ENCODE measurements at regions not wholly inside any gene's neighbourhood (a gene's known extent, or its start where the extent isn't known, plus 50 kb on each side); places are given as distances from the start of the nearest gene placed in this dataset.

DNA sequence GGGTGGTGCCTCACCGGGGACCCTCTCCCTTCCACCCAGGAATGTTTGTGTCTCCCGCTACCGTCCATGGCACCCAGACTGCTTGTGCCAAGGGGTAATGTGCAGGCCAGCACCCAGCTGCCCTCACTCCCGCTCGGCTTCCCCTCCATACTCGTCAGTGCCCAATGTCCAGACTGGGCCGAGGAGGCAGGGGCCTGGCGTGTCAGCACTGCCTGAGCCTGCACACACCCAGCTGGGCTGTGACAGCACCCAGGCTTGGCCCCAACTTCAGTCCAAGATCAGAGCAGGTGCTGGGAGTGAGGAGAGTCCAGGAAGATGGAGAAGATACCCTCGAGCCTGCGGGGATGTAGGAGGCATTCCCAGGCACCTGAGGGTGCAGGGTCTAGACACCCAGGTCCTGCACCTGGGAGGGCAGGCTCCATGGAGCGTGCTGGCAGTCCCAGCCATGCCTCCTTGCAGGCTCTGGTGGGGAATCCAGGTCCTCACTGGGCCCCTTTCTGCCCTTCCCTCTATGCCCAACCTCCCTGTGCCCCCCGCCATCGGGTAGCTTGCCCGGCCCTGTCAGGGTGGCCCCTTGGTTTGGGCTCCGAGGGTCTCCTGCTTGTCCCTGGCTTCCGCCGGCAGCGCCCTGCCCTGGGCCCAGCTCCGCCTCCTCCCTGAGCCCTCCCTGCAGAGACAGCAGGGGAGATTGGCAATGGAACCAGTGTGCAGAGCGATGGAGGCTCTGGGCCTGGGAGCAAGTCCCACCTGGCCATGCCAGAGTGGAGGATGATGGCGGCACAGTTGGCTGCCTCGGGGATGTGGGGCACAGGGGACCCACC is 250.8 kb upstream of the EDIL3 start:
- Histone ChIP-seq H3K36me3 (no peaks in the 10 kb centered on the region), H3K27me3 (no peaks in the 10 kb centered on the region), H3K4me3 (no peak overlapping the region), H3K4me1 (no peaks in the 10 kb centered on the region), H3K9me3 (no peaks in the 10 kb centered on the region), H3K27ac (no peak overlapping the region)
- intact Hi-C loops (cut with DNase I) = no loop called here
- no peak for DNase-seq (ENCODE audit: extremely low spot score in 2 of 2)
- TF ChIP-seq POLR2A (IDR thresholded peaks at IDR 0.05) (no peak), POLR2AphosphoS5 (IDR thresholded peaks at IDR 0.05; ENCODE audit: insufficient read depth in 1 of 2, low read depth in 1 of 2) (no peak)
- TF ChIP-seq, protein P1, sequence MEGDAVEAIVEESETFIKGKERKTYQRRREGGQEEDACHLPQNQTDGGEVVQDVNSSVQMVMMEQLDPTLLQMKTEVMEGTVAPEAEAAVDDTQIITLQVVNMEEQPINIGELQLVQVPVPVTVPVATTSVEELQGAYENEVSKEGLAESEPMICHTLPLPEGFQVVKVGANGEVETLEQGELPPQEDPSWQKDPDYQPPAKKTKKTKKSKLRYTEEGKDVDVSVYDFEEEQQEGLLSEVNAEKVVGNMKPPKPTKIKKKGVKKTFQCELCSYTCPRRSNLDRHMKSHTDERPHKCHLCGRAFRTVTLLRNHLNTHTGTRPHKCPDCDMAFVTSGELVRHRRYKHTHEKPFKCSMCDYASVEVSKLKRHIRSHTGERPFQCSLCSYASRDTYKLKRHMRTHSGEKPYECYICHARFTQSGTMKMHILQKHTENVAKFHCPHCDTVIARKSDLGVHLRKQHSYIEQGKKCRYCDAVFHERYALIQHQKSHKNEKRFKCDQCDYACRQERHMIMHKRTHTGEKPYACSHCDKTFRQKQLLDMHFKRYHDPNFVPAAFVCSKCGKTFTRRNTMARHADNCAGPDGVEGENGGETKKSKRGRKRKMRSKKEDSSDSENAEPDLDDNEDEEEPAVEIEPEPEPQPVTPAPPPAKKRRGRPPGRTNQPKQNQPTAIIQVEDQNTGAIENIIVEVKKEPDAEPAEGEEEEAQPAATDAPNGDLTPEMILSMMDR (IDR thresholded peaks at IDR 0.05) = no peak

DNA sequence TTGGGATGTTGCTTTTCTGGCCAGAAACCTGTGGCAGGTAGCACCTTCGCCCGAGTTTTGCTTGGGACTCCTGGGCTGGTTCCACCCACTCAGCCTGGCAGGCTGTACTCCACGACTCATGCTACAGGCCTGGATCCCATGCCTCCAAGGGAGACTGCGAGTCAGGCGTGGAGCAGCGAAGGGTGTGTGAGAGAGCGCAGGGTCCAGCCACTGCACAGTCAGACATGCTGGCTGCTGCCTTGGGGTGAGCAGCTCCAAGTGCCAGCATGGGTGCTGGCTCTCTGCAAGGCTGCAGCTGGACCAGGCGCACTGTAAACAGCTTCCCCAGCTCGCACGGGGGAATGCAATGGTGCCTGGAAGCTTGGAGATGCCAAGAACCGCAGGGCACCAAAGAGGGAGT is 249.6 kb upstream of the EDIL3 start:
- Histone ChIP-seq H3K9me3 (no peaks in the 10 kb centered on the region), H3K36me3 (no peaks in the 10 kb centered on the region), H3K4me3 (no peak overlapping the region), H3K27me3 (no peaks in the 10 kb centered on the region), H3K27ac (no peak overlapping the region), H3K4me1 (no peaks in the 10 kb centered on the region)
- DNase-seq (ENCODE audit: extremely low spot score in 2 of 2) = no peak
- TF ChIP-seq, protein P1 (IDR thresholded peaks at IDR 0.05) = no peak
- TF ChIP-seq POLR2AphosphoS5 (IDR thresholded peaks at IDR 0.05; ENCODE audit: insufficient read depth in 1 of 2, low read depth in 1 of 2) (no peak), POLR2A (IDR thresholded peaks at IDR 0.05) (no peak)
- intact Hi-C loops (cut with DNase I) = no loop called here

DNA sequence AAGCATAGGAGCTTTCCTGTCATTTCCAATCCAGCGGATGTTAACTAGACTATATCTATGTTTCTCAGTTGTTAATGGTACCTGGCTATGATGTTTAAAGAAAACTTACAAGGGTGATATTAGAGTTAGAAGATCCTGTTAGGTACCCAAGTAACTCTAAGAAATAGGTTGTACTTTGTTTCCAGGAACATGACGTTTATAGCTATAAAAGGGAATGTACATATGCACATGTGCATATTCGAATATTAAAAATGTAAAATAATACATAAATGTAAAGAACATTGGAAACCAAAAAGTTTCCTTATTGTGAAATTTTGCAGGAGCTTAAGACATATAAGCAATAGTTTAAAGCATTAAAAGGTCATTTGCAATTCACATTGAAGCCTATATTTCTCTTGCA is 247.7 kb upstream of the EDIL3 start:
- Histone ChIP-seq H3K9me3 (no peaks in the 10 kb centered on the region), H3K4me1 (no peaks in the 10 kb centered on the region), H3K27me3 (no peaks in the 10 kb centered on the region), H3K27ac (no peak overlapping the region), H3K4me3 (no peak overlapping the region), H3K36me3 (no peaks in the 10 kb centered on the region)
- intact Hi-C loops (cut with DNase I) = no loop called here
- TF ChIP-seq POLR2A (IDR thresholded peaks at IDR 0.05) (no peak), POLR2AphosphoS5 (IDR thresholded peaks at IDR 0.05; ENCODE audit: insufficient read depth in 1 of 2, low read depth in 1 of 2) (no peak)
- TF ChIP-seq, protein P1 (IDR thresholded peaks at IDR 0.05) = no peak
- no peak for DNase-seq (ENCODE audit: extremely low spot score in 2 of 2)

DNA sequence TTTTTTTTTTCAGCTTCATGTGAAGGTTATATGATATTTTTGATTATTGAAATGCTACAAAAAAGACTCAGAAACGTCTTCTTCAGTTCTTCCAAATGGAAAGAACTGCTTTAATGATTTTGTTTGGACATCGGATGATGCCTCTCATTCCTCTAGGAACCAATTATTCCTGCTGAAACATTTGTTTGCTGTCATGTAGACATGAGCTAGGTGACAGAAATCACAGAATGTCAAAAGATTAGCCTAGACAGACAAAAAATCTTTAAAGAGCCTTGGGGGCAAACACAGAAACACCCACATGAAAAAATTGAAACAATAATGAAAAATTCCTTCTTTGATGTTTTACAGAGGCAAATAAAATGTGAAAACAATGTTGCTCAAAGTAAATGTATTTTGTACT is 244.2 kb upstream of the EDIL3 start:
- intact Hi-C loops (cut with DNase I) = no loop called here
- Histone ChIP-seq H3K9me3 (no peaks in the 10 kb centered on the region), H3K4me3 (no peak overlapping the region), H3K27me3 (no peaks in the 10 kb centered on the region), H3K4me1 (no peaks in the 10 kb centered on the region), H3K36me3 (no peaks in the 10 kb centered on the region), H3K27ac (no peak overlapping the region)
- DNase-seq (ENCODE audit: extremely low spot score in 2 of 2) = no peak
- TF ChIP-seq POLR2AphosphoS5 (IDR thresholded peaks at IDR 0.05; ENCODE audit: insufficient read depth in 1 of 2, low read depth in 1 of 2) = no peak
- TF ChIP-seq, protein P1 (IDR thresholded peaks at IDR 0.05) = no peak
- TF ChIP-seq POLR2A (IDR thresholded peaks at IDR 0.05) = no peak

DNA sequence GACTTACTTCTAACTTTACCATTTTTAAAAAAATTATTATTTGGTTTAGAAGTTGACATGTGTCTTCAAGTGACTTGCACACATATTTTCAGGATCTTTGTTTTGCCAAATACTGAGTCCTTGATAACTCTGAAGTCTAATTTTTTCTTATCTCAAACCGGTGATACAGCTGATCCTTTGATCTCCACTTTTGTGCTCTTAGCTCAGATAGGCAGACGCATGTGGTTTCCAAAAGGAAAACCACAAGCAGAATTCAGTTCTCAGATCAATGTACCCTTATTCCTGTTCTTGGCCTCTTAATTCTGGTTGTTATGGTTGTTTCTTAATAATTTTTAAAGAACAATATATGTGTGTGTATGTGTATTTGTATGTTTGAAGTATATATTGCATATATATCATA is 238.3 kb upstream of the EDIL3 start:
- Histone ChIP-seq H3K27me3 (no peaks in the 10 kb centered on the region), H3K9me3 (no peaks in the 10 kb centered on the region), H3K27ac (no peak overlapping the region), H3K4me1 (no peaks in the 10 kb centered on the region), H3K36me3 (no peaks in the 10 kb centered on the region), H3K4me3 (no peak overlapping the region)
- TF ChIP-seq, protein P1 (IDR thresholded peaks at IDR 0.05) = no peak
- TF ChIP-seq POLR2AphosphoS5 (IDR thresholded peaks at IDR 0.05; ENCODE audit: insufficient read depth in 1 of 2, low read depth in 1 of 2) = no peak
- no peak for TF ChIP-seq POLR2A (IDR thresholded peaks at IDR 0.05)
- DNase-seq (ENCODE audit: extremely low spot score in 2 of 2) = no peak
- intact Hi-C loops (cut with DNase I) = no loop called here
